ENCODE measurements at regions not wholly inside any gene's neighbourhood (a gene's known extent, or its start where the extent isn't known, plus 50 kb on each side); places are given as distances from the start of the nearest gene placed in this dataset.

GRCh38 chr12:114794049-114794558 lies 110.1 kb upstream of the TBX3 start:
- Histone ChIP-seq H3K27ac (no peak overlapping the region), H3K4me3 (no peak overlapping the region), H3K4me1 (no peaks in the 10 kb centered on the region), H3K9me3 (no peaks in the 10 kb centered on the region), H3K36me3 (no peaks in the 10 kb centered on the region), H3K27me3 (no peaks in the 10 kb centered on the region)
- in situ Hi-C loops (cut with MboI; ENCODE audit: low pct_ligation_motif_present in 1 of 4, low pct_unique_long_range_greater_than_20kb in 1 of 4, low sequenced_read_pairs in 3 of 4), result no loop called here
- DNase-seq, result no peak
- TF ChIP-seq CTCF (IDR thresholded peaks at IDR 0.05) (no peak), EP300 (IDR thresholded peaks at IDR 0.05; ENCODE audit: low read depth) (no peak), POLR2A (IDR thresholded peaks at IDR 0.05) (no peak), POLR2AphosphoS5 (IDR thresholded peaks at IDR 0.05) (no peak)
- intact Hi-C loops (cut with DNase I; ENCODE audit: low total_unique reads), result no loop called here
- 83 to 88% methylated on average over 1 to 8 of the region's 8 CpGs for WGBS, 2 donors (ENCODE audit: low coverage in 1 of 2)

GRCh38 chr12:114790276-114790675 lies 106.3 kb upstream of the TBX3 start:
- 70% methylated on average over 1 of the region's 1 CpG; no CpG with 5 or more reads in 1 of the 2 donors for WGBS, 2 donors (ENCODE audit: low coverage in 1 of 2)
- DNase-seq, result no peak
- in situ Hi-C loops (cut with MboI; ENCODE audit: low pct_ligation_motif_present in 1 of 4, low pct_unique_long_range_greater_than_20kb in 1 of 4, low sequenced_read_pairs in 3 of 4), result no loop called here
- no peaks in the 10 kb centered on the region for H3K36me3 ChIP-seq
- no peak overlapping the region for H3K4me3 ChIP-seq
- TF ChIP-seq POLR2A (IDR thresholded peaks at IDR 0.05) (no peak), EP300 (IDR thresholded peaks at IDR 0.05; ENCODE audit: low read depth) (no peak), POLR2AphosphoS5 (IDR thresholded peaks at IDR 0.05) (no peak)
- no peaks in the 10 kb centered on the region for H3K27me3 ChIP-seq
- no peaks in the 10 kb centered on the region for H3K4me1 ChIP-seq
- H3K9me3 ChIP-seq, result no peaks in the 10 kb centered on the region
- no peak overlapping the region for H3K27ac ChIP-seq
- intact Hi-C loops (cut with DNase I; ENCODE audit: low total_unique reads), result no loop called here

- Histone ChIP-seq H3K4me3 (no peak overlapping the region), H3K27me3 (no peaks in the 10 kb centered on the region), H3K4me1 (no peaks in the 10 kb centered on the region), H3K9me3 (no peaks in the 10 kb centered on the region), H3K27ac (no peak overlapping the region), H3K36me3 (no peaks in the 10 kb centered on the region)
- DNase-seq, result no peak
- 79 to 94% methylated on average over 5 of the region's 5 CpGs for WGBS, 2 donors (ENCODE audit: low coverage in 1 of 2)
- no peak for TF ChIP-seq POLR2AphosphoS5 (IDR thresholded peaks at IDR 0.05)
- intact Hi-C loops (cut with DNase I; ENCODE audit: low total_unique reads), result no loop called here
- in situ Hi-C loops (cut with MboI; ENCODE audit: low pct_ligation_motif_present in 1 of 4, low pct_unique_long_range_greater_than_20kb in 1 of 4, low sequenced_read_pairs in 3 of 4), result no loop called here
Observed at GRCh38 chr12:114789821-114790220, 105.8 kb upstream of the TBX3 start.

GRCh38 chr12:114789276-114789675 lies 105.3 kb upstream of the TBX3 start:
- DNase-seq, result no peak
- H3K9me3 ChIP-seq, result no peaks in the 10 kb centered on the region
- no peak for TF ChIP-seq CTCF (IDR thresholded peaks at IDR 0.05)
- H3K27ac ChIP-seq, result no peak overlapping the region
- intact Hi-C loops (cut with DNase I; ENCODE audit: low total_unique reads) (no loop called here), in situ Hi-C loops (cut with MboI; ENCODE audit: low pct_ligation_motif_present in 1 of 4, low pct_unique_long_range_greater_than_20kb in 1 of 4, low sequenced_read_pairs in 3 of 4) (no loop called here)
- H3K4me3 ChIP-seq, result no peak overlapping the region
- H3K27me3 ChIP-seq, result no peaks in the 10 kb centered on the region
- WGBS, 2 donors (ENCODE audit: low coverage in 1 of 2), result 80 to 83% methylated on average over 2 to 3 of the region's 3 CpGs
- H3K36me3 ChIP-seq, result no peaks in the 10 kb centered on the region
- no peaks in the 10 kb centered on the region for H3K4me1 ChIP-seq

GRCh38 chr12:114784526-114784925 lies 100.6 kb upstream of the TBX3 start:
- in situ Hi-C loops (cut with MboI; ENCODE audit: low pct_ligation_motif_present in 1 of 4, low pct_unique_long_range_greater_than_20kb in 1 of 4, low sequenced_read_pairs in 3 of 4), result no loop called here
- Histone ChIP-seq H3K9me3 (no peaks in the 10 kb centered on the region), H3K27me3 (no peaks in the 10 kb centered on the region), H3K36me3 (no peaks in the 10 kb centered on the region), H3K27ac (no peak overlapping the region), H3K4me3 (no peak overlapping the region), H3K4me1 (no peaks in the 10 kb centered on the region)
- 61 to 67% methylated on average over 3 of the region's 3 CpGs for WGBS, 2 donors (ENCODE audit: low coverage in 1 of 2)
- intact Hi-C loops (cut with DNase I; ENCODE audit: low total_unique reads), result no loop called here
- DNase-seq, result no peak
- TF ChIP-seq POLR2AphosphoS5 (IDR thresholded peaks at IDR 0.05) (no peak), POLR2A (IDR thresholded peaks at IDR 0.05) (no peak), CTCF (IDR thresholded peaks at IDR 0.05) (no peak), EP300 (IDR thresholded peaks at IDR 0.05; ENCODE audit: low read depth) (no peak)
